ACC112 (cell line): ENCODE measurements at regions not wholly inside any gene's neighbourhood (a gene's known extent, or its start where the extent isn't known, plus 50 kb on each side); places are given as distances from the start of the nearest gene placed in this dataset.

Experiments
- H2AFZ ChIP-seq: fragments of 200-600 bp; sonication (generic); one replicate; pipeline ENCODE4 v1.6.0; 2017; ENCODE audit warnings: antibody characterized with exemption, low read length; ENCODE audit not compliant: unreplicated experiment
- H3K27ac ChIP-seq: fragments of 200-600 bp; sonication (generic); 2 replicates; pipeline ENCODE4 v1.5.1; 2014; ENCODE audit warnings: low read depth, mild to moderate bottlenecking, antibody characterized with exemption, low read length, moderate library complexity
- H3K27me3 ChIP-seq: fragments of 200-600 bp; sonication (generic); 2 replicates; pipeline ENCODE4 v1.6.1; 2014; ENCODE audit warnings: mild to moderate bottlenecking, antibody characterized with exemption, low read length, moderate library complexity, mixed read lengths; ENCODE audit not compliant: insufficient read depth
- H3K36me3 ChIP-seq: fragments of 200-600 bp; sonication (generic); 2 replicates; pipeline ENCODE4 v1.6.1; 2016; ENCODE audit warnings: mild to moderate bottlenecking, antibody characterized with exemption, low read length, moderate library complexity, mixed read lengths; ENCODE audit not compliant: insufficient read depth
- H3K4me1 ChIP-seq: fragments of 200-600 bp; sonication (generic); one replicate; pipeline ENCODE4 v1.6.1; 2016; ENCODE audit warnings: low read length, mixed read lengths; ENCODE audit not compliant: insufficient read depth, unreplicated experiment, control insufficient read depth
- H3K4me3 ChIP-seq: fragments of 200-600 bp; sonication (generic); 2 replicates; pipeline ENCODE4 v1.5.1; 2014; ENCODE audit warnings: mild to moderate bottlenecking, low read depth, low read length
- H3K79me2 ChIP-seq: fragments of 200-600 bp; sonication (generic); one replicate; pipeline ENCODE4 v1.6.0; 2016; ENCODE audit warnings: low read length; ENCODE audit not compliant: control insufficient read depth, unreplicated experiment, insufficient read depth

DNA sequence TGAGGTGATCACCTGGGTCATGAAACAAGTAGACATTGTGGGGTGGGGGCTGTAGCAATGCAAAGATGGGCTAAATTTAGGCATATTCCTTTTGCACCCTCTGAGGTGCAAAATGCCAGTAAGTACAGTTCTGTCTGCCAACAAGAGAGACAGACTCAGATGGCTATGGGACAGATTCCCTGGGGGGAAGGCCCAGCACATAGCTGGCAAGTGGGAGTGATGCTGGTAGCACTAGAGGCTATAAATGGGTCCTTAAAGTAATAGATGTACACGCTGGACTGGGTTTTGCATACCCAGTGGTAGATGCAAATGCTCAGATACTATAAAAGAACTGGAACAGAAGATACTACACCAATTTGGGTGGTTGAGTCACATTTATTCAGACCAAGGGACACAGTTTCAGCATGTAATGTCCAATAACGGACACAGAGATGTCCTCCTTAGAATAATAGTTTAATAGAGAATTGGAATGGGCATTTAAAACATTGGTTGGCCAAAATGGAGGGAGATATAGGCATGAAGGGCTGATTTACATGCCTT, 67.4 kb upstream of the RNU6-1 start:
- no peak overlapping the region for H3K27ac ChIP-seq
- no peak overlapping the region for H3K4me3 ChIP-seq
- no peaks in the 10 kb centered on the region for H3K4me1 ChIP-seq
- no peaks in the 10 kb centered on the region for H3K79me2 ChIP-seq
- H2AFZ ChIP-seq, result no peak overlapping the region
- H3K36me3 ChIP-seq, result no peaks in the 10 kb centered on the region
- H3K27me3 ChIP-seq, result peaks cover 16% of the 10 kb centered on the region; the same call in 1 of the 2 replicates

DNA sequence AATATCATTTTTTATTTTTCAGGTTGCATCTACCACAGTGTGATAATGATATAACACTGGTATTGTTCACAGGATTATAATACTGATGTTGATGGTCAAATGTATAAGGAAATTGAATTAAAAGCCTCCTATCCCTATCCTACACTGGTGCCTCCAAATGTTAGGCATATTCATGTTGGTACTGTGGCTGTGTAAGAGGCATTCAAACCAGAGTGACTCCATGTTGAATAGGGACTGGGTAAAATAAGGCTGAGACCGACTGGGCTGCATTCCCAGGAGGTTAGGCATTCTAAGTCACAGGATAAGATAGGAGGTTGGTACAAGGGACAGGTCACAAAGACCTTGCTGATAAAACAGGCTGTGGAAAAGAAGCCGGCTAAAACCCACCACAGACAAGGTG, 68.9 kb upstream of the RNU6-1 start:
- H3K4me1 ChIP-seq, result no peaks in the 10 kb centered on the region
- H3K27ac ChIP-seq, result no peak overlapping the region
- H3K79me2 ChIP-seq, result no peaks in the 10 kb centered on the region
- peaks cover 16% of the 10 kb centered on the region; the same call in 1 of the 2 replicates for H3K27me3 ChIP-seq
- no peaks in the 10 kb centered on the region for H3K36me3 ChIP-seq
- H2AFZ ChIP-seq, result no peak overlapping the region
- H3K4me3 ChIP-seq, result no peak overlapping the region

DNA sequence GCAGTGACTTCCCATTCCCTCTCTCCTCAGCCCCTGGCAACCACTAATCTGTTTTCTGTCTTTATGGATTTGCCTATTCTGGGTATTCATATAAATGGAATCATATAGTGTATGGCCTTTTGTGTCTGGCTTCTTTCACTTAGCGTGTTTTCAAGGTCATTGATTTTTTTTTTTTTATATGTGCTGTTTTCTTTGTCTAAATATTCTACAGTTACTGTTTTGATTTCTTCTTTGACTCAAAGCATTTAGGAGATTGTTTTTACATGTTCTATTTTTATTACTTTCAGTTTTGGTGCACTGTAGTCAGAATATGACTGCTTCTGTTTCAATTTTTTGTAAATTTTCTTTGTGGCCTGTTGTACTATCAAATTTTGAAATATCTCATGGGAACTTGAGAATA, 71.9 kb upstream of the RNU6-1 start:
- Histone ChIP-seq H3K79me2 (no peaks in the 10 kb centered on the region), H3K4me1 (no peaks in the 10 kb centered on the region), H3K4me3 (no peak overlapping the region), H2AFZ (no peak overlapping the region), H3K36me3 (no peaks in the 10 kb centered on the region), H3K27ac (no peak overlapping the region), H3K27me3 (peaks cover 16% of the 10 kb centered on the region; the same call in 1 of the 2 replicates)

DNA sequence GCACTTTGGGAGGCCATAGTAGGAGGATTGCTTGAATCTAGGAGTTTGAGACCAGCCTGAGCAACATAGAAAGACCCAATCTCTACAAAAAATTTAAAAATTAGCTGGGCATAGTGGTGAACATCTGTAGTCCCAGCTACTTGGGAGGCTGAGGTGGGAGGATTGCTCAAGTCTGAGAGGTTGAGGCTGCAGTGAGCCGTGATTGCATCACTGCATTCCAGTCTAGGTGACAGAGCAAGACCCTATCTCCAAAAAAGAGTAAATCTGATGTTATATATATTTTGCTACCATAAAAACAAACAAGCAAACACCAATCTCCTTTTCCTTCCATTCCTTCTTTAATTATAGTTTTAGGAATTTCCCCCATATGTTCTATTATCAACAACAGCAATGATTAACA, 74.2 kb upstream of the RNU6-1 start:
- H3K4me3 ChIP-seq, result no peak overlapping the region
- no peak overlapping the region for H3K27ac ChIP-seq
- H3K4me1 ChIP-seq, result no peaks in the 10 kb centered on the region
- H3K79me2 ChIP-seq, result no peaks in the 10 kb centered on the region
- no peak overlapping the region for H2AFZ ChIP-seq
- no peaks in the 10 kb centered on the region for H3K36me3 ChIP-seq
- H3K27me3 ChIP-seq, result no peaks in the 10 kb centered on the region

DNA sequence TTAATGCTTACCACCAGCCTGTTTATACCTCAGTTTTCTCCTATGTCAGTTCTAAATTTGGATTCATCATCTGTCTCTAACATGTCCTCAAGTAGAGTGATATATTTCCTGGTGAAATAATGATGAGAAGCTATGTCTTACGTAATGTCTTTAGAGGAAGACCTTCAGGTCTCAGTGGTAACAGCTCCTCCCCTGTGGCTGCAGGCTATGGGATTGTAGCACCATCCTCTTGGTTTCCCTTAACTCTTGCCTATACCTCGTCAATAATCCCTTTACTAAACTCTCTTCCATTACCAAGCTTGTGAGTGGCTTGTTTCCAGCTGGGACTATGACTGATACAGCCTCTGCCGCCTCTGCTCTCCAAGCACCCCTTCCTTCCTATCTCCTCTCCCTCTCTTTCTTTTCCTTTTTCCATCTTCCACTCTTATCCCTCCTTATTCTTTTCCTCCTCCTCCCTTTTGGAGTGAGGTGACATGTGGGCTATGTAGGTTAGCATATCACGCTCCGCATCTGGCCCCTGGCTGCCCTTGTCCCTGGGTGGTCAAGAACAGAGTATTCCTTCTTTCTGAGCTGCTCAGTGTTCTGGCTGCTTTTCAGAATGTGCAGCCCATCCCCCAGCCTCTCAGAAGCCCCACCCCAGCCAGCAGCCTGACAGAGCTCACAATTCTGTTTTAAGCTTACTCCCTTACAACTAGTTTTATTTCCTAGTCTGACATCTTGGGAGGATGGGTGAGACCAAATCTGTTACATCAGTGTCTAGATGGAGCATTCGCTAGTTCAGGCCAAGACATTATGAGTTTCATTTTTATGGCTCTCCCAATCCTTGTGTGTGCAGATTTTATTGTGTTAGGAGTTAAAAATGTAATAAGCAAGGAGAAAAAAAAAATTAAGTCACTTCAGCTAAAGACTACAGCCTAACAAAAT, 75.0 kb upstream of the RNU6-1 start:
- H3K4me3 ChIP-seq, result no peak overlapping the region
- H3K4me1 ChIP-seq, result no peaks in the 10 kb centered on the region
- H3K36me3 ChIP-seq, result no peaks in the 10 kb centered on the region
- no peak overlapping the region for H2AFZ ChIP-seq
- H3K27ac ChIP-seq, result no peak overlapping the region
- no peaks in the 10 kb centered on the region for H3K27me3 ChIP-seq
- H3K79me2 ChIP-seq, result no peaks in the 10 kb centered on the region

DNA sequence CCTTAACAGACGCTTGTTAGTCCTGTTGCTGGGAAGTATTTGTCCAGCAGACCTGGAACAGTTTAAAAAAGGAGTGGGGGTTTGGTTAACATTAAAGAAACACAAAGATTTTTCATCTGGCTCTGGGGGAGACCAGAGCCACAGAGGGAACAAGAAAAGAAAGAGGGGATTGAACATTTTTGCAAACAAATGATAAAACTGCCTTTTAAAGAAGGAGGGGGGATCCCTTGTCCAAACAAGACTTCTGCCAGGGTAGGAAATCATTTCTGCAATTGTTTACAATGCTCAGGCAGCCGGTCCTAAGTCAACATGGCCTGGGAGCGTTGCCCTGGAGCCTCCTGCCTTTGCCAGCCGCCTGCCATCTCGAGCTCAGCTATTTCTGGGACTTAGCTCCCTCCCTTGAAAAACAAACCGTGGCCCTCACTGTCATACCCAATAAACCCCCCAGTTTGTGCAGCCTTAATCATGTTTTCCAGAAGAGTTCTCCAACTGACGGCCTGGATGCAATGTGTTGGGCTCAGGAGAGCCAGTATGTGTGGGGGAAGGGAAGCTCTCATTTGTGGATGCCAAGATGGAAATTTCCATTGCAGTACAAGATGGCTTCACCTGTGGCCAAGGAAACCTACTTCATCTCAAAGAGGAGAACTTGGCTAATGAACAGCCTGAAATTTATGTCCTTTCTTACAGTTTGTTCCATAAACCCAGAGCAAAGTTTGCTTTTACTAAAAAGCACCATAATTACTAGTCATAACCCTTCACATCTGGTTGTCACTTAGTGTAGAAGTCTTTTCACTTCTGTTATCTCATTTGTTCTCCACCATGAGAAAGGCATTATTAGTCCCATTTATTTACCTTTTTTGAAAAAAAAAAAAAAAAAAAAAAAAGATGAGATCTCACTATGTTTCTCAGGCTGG, 75.9 kb upstream of the RNU6-1 start:
- Histone ChIP-seq H3K4me1 (no peaks in the 10 kb centered on the region), H2AFZ (no peak overlapping the region)

DNA sequence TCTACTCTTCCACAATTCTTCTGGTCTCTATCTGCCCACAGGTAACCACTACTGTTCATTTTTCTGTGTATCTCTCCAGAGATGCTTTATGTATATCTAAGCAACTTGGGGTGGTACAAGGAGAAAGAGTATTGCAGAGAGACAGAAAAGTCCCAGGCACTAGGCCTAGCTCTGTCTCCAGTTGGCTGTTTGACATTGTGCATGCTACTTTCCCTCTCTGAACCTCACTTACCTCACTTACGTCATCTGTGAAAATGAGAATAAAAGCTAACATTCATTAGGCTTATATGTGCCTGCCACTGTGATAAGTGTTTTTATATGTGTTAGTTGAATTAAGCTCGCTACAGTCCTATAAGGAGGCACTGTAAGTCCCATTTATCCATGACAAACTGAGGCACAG, 76.7 kb upstream of the RNU6-1 start:
- H3K79me2 ChIP-seq, result no peaks in the 10 kb centered on the region
- H3K36me3 ChIP-seq, result no peaks in the 10 kb centered on the region
- no peak overlapping the region for H2AFZ ChIP-seq
- no peak overlapping the region for H3K4me3 ChIP-seq
- H3K27ac ChIP-seq, result no peak overlapping the region
- H3K27me3 ChIP-seq, result no peaks in the 10 kb centered on the region
- H3K4me1 ChIP-seq, result no peaks in the 10 kb centered on the region

More for the DNA sequence above, 75.9 kb upstream of the RNU6-1 start:
- Histone ChIP-seq H3K4me3 (no peak overlapping the region), H3K79me2 (no peaks in the 10 kb centered on the region), H3K27ac (no peak overlapping the region), H3K27me3 (no peaks in the 10 kb centered on the region), H3K36me3 (no peaks in the 10 kb centered on the region)

DNA sequence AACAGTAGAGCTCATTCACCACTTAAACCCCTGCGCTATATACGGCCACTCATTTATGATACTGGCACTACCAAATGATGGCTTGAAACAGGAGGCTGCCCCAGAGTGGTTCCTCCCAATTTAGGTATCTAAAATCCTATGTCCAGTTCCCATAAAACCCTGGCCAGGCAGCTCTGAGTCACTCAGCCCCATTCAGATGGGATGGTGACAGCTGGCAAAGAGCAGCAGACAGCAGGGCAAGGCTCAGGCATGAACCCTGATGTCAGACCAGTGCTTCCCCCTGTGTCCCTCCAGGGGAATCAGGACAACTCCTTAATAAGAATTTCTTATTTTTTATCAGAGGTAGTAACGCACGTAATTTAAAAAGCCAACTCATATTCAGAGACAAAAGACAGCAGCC, 77.2 kb upstream of the RNU6-1 start:
- Histone ChIP-seq H3K27me3 (no peaks in the 10 kb centered on the region), H3K36me3 (no peaks in the 10 kb centered on the region), H3K79me2 (no peaks in the 10 kb centered on the region), H3K4me1 (no peaks in the 10 kb centered on the region), H2AFZ (no peak overlapping the region), H3K27ac (no peak overlapping the region), H3K4me3 (no peak overlapping the region)

DNA sequence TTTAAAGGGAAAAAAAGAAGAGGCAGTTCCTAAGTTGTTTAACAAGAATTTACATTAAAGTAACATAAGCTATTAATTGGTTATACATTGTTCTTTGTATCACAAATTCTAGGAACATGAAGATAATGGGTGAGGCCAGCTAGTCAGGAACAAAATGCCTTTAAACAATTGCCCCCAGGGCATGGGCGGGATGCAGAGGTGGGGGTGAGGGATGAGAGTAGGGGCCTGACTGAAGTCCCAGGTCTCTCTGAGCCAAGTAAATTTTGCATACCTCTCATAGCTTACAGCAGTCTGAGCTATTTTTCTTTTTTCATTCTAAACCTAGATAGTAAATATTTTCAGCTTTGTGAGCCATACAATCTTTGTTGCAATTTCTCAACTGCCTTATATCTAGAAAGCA, 77.8 kb upstream of the RNU6-1 start:
- Histone ChIP-seq H3K27ac (no peak overlapping the region), H3K4me1 (no peaks in the 10 kb centered on the region), H2AFZ (no peak overlapping the region), H3K4me3 (no peak overlapping the region), H3K79me2 (no peaks in the 10 kb centered on the region), H3K36me3 (no peaks in the 10 kb centered on the region), H3K27me3 (no peaks in the 10 kb centered on the region)

DNA sequence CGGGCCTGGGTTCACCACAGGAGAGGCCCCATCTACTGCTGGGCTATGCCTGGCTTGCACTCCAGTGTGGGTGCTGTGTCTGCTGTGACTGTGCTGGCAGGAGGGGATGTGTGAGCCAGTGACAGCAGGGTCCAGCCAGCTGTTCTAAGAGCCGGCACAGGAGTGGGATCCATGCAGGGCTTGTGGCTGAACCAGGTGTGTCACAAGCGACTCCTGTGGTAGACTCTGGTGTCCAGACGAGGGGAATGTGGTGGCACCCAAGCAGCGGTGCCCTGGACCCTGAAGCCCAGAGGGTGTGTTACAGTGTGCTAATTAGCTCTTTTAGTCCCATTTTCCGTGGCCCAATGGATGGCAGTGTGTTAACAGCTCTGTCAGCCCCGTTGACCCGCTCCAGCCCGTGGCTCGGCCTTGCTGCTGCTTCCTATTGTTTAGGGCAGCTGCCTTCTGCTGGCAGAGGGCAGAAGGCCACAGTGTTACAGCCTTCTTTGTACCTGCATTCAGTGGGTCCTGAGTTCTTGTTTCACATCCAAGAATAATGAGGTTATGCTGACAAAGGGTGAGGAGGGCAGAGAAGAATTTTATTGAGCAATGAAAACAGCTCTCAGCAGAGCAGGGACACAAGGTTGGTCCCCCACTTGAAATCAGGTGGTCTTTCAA, 78.5 kb upstream of the RNU6-1 start:
- Histone ChIP-seq H3K79me2 (no peaks in the 10 kb centered on the region), H3K27me3 (no peaks in the 10 kb centered on the region), H3K36me3 (no peaks in the 10 kb centered on the region), H2AFZ (no peak overlapping the region), H3K27ac (no peak overlapping the region), H3K4me1 (no peaks in the 10 kb centered on the region), H3K4me3 (no peak overlapping the region)
